GM19035 (cell line): ENCODE measurements at regions not wholly inside any gene's neighbourhood (a gene's known extent, or its start where the extent isn't known, plus 50 kb on each side); places are given as distances from the start of the nearest gene placed in this dataset.

Source experiments
- ATAC-seq: cut with Tn5 transposase; IDR thresholded peaks from one replicate; pipeline ENCODE4 v1.9.1; 2021; ENCODE audit not compliant: unreplicated experiment

DNA sequence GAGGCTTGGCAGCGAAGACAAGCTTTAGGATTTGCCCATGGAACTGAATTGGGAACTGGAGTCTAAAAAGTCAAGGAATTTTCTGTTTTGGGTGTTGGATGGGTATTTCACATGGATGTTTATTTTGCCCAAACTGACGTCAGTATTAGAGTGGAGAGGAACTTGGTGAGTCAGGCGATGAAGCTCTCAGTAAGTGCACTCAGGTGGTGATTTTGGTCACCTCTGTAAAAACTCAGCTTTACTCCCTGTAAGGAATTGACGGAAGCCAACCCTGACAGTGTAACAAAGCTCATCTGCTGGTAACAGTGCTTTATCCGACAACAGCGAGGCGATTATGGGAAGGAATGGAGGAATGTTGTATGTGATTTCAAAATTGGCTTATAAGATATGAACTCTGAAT is 77.0 kb upstream of the PGRMC2 start:
- no peak for ATAC-seq

DNA sequence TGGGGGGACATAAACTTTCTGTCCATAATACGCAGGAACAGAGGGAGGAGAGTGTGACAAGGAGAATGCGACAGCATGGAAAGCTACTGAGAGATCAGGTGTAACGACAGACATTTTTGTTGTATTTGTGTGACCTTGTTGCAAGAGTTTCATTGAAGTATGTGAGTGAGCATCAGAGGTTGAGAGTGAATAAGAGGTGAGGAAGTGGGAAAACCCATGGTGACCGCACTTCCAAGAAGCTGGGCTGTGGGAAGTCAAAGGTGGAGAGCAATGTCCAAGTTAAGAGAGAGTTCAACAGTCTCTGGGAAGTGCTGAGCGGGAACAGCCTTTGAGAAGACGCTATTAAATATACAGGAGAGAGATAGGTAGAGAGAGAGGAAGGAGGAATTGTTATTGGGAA is 76.4 kb upstream of the PGRMC2 start:
- ATAC-seq, result no peak

DNA sequence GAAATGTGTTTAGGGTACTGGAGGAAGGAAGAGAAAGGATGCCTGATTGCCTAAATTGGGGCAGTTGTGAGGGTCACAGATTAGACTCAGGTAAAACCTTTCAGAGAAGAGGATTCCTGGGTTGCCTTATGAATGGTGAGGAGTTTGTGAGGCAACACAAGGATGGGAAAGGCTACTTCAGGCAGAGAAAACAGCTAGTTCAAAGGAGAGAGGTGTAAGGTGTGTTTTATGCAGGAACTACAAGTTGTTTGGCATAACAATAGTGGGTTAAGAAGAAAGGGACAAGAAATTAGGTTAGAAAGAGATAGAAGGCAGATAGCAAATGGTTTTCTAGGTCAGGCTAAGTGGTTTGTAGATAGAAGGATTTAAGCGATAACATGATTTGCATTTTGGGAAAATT is 75.1 kb upstream of the PGRMC2 start:
- ATAC-seq, result no peak

DNA sequence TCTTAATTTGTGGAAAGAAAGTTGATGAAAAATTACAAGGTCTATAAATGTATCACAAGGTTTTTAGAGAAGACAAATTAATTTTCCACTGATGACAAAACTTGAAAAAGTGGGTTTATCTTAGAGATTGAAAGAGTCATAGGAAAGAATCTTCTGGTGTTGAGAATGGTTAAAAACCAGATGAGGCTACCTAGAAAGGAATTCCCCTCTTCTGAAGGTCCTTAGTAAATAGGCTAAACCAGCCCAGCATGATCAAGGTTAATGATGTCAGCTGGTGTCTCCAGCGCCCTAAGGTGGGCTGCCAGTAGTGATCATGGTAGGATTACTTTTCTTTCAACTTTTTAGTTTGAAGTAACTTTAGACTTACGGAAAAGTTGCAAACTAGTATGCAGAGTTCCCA is 71.8 kb upstream of the PGRMC2 start:
- no peak for ATAC-seq

DNA sequence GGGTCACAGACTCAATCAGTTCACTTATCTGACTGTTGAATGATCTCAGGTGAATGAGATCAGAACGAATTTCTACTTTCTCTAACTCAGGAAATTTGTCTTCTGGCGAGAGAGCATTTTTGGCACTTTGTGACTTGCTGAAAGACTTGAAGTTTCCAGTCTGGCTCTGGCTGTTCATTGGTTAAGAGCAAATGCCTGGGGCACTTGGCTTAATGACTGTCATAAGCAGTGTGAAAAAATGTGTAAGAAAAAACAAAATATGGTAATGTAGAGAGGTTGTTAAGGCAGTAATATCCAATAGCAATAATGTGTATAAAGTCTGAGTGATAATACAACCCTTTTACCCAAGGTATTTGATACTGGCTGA is 71.3 kb upstream of the PGRMC2 start:
- ATAC-seq, result no peak

DNA sequence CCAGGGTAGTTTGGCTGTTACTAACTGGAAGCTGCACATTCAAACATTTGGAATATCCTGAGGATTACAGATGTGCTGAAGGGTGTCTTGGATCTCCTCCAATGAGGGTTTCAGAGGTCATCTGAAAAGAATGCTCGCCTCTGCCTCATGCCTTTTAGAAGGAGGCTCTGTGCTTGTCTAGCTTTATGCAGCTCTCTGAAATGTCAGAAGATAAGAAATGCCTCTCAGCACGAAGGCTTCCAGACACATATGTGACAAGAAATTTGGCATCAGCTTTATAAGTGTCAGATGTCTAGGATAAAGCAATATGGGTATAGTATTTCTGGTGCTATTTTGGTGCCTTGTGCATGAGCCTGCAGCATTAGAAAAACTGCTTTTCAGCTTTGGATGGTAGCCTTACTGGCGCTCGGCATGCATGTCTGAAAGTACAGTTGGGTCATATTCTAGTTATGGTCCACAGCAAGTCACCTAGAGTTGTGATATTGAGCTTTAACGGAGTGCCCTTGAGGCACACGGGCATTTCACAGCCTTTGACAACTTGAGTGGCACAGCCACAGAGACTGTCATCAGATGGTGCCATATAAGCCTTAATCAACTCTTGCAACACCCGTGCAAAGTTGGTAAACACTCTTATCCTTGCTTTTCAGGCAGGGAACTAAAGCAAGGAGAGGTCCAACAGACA is 70.8 kb upstream of the PGRMC2 start:
- ATAC-seq, result no peak

DNA sequence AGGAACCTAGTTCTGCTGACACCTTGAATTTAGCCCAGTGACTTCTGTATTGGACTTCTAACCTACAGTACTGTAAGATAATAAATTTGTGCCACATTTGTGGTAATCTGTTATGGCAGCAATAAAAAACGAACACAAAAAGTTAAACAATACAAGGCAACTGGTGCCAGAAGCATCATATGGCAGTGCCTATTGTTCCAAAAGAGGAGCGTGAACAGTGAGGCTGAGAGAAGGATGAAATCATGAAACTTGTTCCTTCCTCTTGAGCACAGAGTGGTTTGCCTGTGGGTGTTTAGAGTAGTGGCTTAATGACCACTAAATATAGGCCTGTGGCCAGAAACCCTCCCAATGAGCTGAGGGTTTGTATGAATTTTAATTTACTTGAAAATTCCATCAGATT is 69.7 kb upstream of the PGRMC2 start:
- no peak for ATAC-seq

DNA sequence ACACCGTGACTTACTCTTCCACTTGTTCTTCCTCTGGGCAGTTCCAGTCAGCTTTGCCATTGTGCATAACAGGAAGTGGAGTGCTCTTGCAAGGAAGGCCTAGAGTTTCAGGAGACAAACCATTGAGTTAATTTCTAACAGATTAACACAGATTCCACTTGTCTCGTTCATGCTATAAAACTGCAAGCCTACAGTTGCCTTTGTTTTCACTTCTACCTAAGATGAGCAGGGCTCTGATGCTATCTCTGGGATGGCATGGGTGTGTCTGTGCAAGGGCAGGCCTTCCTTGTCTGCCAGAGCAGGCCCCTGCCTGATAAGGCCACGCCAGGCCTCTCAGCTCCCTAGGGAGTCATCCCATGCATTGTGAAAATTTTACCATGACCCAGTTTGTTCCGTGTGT is 67.7 kb upstream of the PGRMC2 start:
- no peak for ATAC-seq

DNA sequence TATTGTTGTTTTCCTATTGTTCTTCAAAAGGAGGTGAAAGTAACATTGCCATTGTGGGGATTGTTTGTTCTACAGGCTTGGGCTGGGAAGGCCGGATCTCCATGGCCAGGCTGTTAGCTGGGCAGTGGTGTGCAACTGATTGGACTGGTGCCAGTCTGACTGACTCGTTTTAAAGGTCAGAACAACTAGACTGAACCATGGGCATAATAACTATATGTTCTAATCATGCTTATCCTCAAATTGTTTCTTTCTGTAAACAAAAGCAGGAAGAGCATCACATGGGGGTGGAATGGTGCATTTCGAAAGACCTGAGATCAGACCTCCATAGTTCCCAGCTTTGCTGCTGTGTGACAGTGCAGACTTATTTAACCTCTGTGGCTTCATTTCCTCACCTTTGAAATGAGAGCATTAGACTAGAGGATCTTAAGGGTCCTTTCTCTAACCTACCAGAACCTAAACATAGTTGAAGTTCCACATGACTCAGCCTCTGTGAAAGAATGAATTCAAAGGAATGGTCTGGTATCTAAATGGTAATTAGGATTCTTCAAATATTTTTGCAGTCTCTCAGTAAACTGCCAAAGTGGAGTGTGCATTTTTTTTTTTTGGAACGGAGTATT is 66.7 kb upstream of the PGRMC2 start:
- no peak for ATAC-seq

DNA sequence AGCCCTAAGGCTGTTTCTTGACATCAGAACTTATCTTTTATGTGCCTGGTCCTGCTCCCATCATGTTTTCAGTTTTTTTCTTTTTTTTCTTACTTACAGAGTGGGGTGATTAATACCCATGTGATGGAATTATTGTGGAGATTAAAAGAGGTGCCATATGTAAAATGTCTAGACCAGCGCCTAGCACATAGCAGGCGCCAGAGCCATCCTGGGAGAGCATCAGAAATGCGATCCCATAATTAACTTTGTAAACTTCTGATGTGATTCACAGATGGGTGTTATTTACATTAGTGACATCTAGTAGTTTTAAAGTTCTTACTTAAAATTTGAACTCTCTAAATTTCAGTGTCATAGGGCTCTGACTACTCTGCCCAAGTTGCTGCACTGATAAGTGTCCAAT is 66.2 kb upstream of the PGRMC2 start:
- no peak for ATAC-seq

DNA sequence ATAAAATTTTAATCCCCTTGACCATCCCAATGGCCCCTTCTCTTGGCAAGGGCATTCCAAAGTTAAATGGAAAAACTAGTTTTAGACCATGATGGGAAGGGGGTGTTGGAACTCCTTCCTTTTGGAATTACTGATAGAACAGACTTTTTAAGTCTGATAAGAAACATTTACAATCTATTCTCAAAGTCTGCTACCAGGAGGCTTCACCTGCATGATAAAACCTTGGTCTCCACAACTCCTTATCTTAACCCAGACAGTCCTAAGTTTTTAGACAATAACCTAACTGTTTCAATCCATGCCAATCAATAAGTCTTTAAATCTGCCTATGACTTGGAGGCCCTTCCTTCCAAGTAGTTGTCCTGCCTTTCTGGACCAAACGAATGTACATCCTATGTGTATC is 63.9 kb upstream of the PGRMC2 start:
- no peak for ATAC-seq

DNA sequence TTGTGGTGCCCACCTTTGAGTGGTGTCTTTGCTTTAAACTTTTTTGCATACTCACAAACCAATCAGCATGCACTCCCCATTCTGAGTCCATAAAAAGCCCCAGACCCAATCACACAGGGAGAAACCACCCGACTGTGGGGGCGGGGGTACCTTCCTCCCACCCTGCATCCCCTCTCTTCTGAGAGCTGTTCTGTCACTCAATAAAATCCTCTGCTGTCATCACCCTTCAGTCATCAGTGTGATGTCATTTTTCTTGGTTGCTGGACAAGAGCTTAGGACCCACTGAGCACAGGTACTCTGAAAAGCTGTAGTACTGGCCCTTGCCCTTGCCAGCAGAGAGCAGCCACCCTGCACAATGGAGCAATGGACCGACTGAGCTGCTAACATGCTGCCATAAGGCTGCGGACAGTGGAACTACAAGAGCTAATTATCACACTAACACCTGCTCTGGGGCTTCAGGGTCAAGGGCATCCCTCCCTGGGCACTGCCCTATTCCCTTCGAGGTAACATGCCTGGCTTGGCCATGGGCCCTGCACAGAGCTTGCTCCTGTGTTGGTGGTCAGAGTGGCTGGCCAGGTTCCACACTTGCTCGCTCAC is 62.9 kb upstream of the PGRMC2 start:
- no peak for ATAC-seq

DNA sequence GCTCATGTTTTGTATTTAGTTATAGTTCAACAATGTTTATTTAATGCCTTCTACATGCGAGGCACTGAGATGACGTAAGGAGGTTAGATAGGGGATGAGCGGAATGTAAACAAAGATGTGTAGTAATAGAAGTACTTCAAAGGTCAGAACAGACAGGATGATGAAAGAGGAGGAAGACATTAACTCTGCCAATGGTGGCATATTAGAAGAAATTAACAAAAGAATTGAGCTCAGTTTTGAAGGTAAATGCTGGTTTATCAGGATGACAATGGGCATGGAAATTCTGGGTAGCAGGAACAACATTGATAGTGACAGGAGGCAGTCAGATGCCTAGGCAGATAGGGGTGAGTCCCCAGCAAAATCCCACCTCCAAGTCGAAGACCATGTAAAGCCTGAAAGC is 62.3 kb upstream of the PGRMC2 start:
- no peak for ATAC-seq

DNA sequence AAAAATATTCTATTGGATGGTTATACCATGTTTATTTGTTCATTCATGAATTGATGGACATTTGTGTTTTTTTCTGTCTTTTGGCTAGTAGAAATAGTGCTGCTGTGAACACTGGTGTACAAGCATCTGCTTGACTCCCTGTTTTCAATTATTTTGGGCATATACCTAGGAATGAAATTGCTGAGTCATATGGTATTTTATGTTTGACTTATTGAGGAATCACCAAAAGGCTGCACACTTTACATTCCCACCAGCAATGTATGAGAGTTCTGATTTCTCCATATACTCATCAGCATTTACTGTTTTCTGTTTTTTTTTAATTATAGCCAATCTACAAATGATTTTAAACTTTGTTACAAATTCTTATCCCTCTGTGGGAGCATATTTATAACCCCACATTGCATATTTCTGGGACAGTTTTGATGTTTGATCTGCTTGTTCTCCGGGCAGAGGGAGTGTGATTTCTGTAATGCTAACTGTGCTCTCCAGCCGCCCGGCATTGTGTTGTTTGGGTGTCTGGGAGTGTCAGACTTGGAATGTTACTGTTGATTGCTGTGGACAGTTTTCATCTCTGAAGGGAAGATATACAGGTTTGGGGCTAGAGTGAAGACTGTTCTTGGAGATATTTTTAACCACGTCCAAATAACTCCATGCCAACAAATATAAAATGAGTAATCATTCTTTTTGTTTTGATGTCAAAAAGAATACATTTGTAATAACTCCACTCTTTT is 60.5 kb upstream of the PGRMC2 start:
- no peak for ATAC-seq

DNA sequence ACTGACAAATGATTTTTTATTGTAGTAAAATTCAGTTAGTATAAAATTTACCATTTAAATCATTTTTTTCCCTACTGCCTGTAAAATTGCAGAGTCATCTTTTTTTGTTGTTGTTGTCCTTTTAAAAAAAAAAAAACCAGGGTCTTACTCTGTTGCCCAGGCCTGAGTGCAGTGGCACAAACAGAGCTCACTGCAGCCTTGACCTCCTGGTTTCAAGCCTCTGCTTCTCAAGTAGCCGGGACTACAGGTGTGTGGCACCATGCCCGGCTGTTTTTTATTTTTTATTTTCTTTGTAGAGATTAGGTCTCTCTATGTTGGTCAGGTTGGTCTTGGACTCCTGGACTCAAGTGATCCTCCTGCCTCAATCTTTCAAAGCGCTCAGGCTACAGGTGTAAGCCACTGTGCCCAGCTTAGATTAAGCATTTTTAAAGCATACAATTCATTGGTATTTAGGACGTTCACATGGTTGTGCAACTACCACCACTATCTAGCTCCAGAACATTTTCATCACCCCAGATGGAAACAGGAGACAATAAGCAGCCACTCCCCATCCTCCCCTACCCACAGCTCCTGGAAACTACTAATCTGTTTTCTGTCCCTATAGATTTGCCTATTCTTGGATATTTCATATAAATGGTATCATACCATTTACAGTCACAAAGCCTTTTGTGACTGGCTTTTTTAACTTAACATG is 59.7 kb upstream of the PGRMC2 start:
- no peak for ATAC-seq

DNA sequence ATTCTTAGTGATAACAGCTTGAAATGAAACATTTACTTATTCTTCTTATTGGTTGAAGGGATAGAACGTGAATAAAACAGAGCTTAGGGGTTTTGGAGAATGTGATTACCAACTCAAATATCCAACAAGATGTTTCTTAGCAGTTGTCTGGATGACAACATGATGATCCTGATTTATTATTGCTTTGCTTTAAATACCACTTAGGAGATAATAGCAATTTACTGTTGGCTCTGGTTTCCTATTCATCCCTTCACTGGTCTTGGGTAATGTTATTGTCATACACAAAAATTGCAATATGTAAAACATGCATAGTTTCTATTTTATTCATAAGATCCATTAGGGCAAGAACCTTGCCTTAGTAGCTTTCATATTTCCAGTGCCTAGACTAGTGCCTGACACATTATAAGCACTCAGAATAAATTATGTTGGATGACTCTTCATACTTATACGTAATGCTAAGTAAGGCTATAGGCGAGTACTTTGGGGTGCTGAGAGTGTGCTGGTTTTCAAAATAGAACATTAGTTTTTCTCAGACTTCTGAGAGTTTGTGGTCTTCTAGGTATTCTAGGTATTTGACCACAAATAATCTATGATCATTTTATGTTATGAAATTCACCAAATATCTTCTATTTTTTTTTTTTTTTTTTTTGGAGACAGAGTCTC is 58.6 kb upstream of the PGRMC2 start:
- no peak for ATAC-seq

DNA sequence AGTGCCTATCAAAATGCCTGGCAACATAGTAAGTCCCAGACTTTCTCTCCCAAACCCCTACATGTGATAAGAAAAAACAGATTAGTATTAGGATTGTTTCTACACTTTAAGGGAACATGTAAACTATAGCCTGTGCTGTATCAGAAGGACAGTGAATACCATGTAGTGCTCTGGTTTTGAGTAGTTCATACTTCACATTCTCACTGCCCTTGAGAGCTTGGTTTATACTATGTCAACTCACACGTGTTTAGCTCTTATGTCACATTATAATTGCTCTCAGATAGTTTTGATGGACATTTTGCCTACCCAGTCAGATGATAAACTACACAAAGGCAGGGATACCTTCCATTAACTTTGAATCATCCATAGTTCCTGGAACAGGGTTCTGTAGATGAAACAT is 58.0 kb upstream of the PGRMC2 start:
- no peak for ATAC-seq

DNA sequence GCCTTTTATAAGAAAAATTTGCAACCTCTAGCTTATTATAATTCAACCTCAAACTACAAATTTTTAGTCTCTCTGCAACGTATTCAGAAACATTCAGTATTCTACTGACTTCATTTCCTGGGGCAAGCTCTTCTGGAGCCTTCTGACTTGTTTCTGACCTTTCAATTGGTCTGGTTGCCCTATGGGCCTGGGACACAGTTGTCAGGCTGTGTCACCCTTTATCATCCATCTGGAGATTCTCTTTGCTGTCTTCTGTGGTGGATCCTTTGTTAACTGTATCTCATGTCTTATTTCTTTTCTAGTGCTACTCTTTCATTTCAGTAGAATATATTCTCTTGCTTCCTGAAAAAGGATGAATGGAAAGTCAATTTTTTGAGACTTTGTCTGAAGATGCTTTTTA is 55.1 kb upstream of the PGRMC2 start:
- ATAC-seq, result no peak

DNA sequence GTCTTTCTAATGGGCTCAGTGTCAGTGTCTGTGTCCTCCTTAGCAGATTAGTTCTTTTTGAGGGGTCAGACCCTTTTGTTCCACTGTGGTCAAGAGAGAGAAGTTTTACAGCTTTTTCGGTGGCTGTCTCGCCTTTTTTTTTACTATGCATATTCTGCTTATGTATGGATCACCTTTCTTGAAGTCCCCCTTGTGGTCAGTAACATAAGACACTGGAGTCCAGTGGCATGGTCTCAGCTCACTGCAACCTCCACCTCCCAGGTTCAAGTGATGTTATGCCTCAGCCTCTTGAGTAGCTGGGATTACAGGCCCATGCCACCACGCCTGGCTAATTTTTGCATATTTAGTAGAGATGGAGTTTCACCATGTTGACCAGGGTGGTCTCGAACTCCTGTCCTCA is 54.0 kb upstream of the PGRMC2 start:
- no peak for ATAC-seq

DNA sequence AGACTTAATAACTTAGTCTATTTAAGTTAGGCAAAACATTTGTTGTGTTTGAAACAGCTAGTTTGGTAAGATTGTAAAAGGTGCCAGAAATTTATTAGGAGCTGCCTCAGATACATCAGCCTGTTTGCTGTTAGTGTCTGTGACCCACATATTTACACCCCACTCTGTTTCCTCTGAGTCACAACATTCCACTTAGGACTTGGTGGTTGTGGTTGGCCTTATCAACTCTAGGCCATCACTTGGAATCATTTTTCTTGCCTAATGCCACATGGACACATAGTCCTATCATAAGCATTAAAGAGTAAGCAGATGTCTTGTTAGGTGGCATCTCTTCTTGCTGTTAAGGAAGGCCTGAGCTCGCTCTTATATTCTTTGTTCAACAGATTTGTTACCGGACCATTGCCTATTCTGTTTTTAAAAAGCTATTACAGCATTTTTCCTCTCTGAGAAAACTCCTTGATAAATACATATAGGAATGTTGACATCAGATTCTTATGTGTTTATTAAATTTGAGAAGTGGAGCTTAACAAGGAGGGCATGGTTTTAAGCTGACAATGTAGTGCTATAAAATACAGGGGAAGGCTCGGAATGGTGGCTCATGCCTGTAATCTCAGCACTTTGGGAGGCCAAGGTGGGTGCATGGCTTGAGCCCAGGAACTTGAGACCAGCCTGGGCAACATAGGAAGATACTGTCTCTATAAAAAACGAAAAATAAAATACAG is 51.2 kb upstream of the PGRMC2 start:
- no peak for ATAC-seq
